Natural killer cell (primary cell): ENCODE measurements at regions not wholly inside any gene's neighbourhood (a gene's known extent, or its start where the extent isn't known, plus 50 kb on each side); places are given as distances from the start of the nearest gene placed in this dataset.

ENCODE experiments used
- ATAC-seq, 3 donors: fragments of 150-1000 bp in 2 of 3; fragments of 200-7000 bp in 1 of 3; cut with Tn5 transposase; 1 replicate in 1 of 3; 2 replicates in 2 of 3; pipeline ENCODE4 v1.10.0; 2021; ENCODE audit warnings: mild to moderate bottlenecking in 2 of 3, moderate library complexity in 2 of 3
- DNase-seq, 2 donors: peaks; one replicate each; pipeline versions ENCODE4 v3.0.0 to v3.0.0-alpha.2; 2013 to 2021; ENCODE audit warnings: mixed read lengths in 1 of 2
- H3K27ac ChIP-seq: one replicate; pipeline ENCODE4 v1.5.1; 2013; ENCODE audit warnings: mild to moderate bottlenecking, low read length
- H3K27me3 ChIP-seq: one replicate; pipeline ENCODE4 v1.6.1; 2013; ENCODE audit warnings: low read length; ENCODE audit not compliant: control insufficient read depth, insufficient read depth
- H3K36me3 ChIP-seq: one replicate; pipeline ENCODE4 v1.6.1; 2013; ENCODE audit warnings: low read length; ENCODE audit not compliant: control insufficient read depth, insufficient read depth
- H3K4me1 ChIP-seq: one replicate; pipeline ENCODE4 v1.6.1; 2013; ENCODE audit warnings: low read length; ENCODE audit not compliant: control insufficient read depth, insufficient read depth
- H3K4me3 ChIP-seq: one replicate; pipeline ENCODE4 v1.5.1; 2013; ENCODE audit warnings: low read length
- H3K9me3 ChIP-seq: one replicate; pipeline ENCODE4 v1.6.1; 2013; ENCODE audit warnings: low read length; ENCODE audit not compliant: control insufficient read depth, insufficient read depth
- H3K27ac Mint-ChIP-seq, 2 donors: one replicate each; pipeline ENCODE4 v1.8.0; 2022; ENCODE audit warnings: mild to moderate bottlenecking in 2 of 2, mixed read lengths in 2 of 2, moderate library complexity in 1 of 2
- H3K27me3 Mint-ChIP-seq, 2 donors: one replicate each; pipeline ENCODE4 v1.8.0; 2022; ENCODE audit warnings: low read depth in 2 of 2, mixed read lengths in 2 of 2
- H3K36me3 Mint-ChIP-seq: one replicate; pipeline ENCODE4 v1.8.0; 2022; ENCODE audit warnings: mixed read lengths
- H3K4me1 Mint-ChIP-seq, 2 donors: one replicate each; pipeline ENCODE4 v1.8.0; 2022; ENCODE audit warnings: mixed read lengths in 2 of 2
- H3K4me3 Mint-ChIP-seq: one replicate; pipeline ENCODE4 v1.8.0; 2022; ENCODE audit warnings: mild to moderate bottlenecking, moderate library complexity, mixed read lengths
- H3K9me3 Mint-ChIP-seq, 2 donors: one replicate each; pipeline ENCODE4 v1.8.0; 2022; ENCODE audit warnings: mixed read lengths in 2 of 2
- CTCF ChIP-seq: fragments of 200-600 bp; IDR thresholded peaks from one replicate; pipeline ENCODE4 v1.8.0; 2022; ENCODE audit warnings: antibody characterized with exemption
- WGBS: methylation state at CpG from one replicate; pipeline ENCODE4 v1.1.7; 2013; ENCODE audit warnings: missing lambda C conversion rate; ENCODE audit not compliant: insufficient coverage; 5-methylcytosine and 5-hydroxymethylcytosine counted together
- intact Hi-C: fragments of 100-400 bp; cut with micrococcal nuclease; formaldehyde crosslinking; loops from one replicate; pipeline ENCODE4 v1.14.2; 2022

GRCh38 chr1:80066060-80066459 is 1059.5 kb upstream of the ADGRL4 start:
- Mint-ChIP-seq H3K27ac (no peak overlapping the region), H3K9me3 (peaks cover 17 to 24% of the 10 kb centered on the region in 2 donors), H3K36me3 (no peaks in the 10 kb centered on the region), H3K4me3 (no peak overlapping the region), H3K27me3 (no peaks in the 10 kb centered on the region), H3K4me1 (no peaks in the 10 kb centered on the region)
- WGBS = 75% methylated on average over 2 of the region's 2 CpGs
- H3K9me3 ChIP-seq = no peaks in the 10 kb centered on the region
- DNase-seq (no peak), ATAC-seq (no peak)
- no peak overlapping the region for H3K4me3 ChIP-seq
- TF ChIP-seq CTCF = no peak
- intact Hi-C loops = no loop called here
- H3K36me3 ChIP-seq = no peaks in the 10 kb centered on the region
- no peaks in the 10 kb centered on the region for H3K27me3 ChIP-seq
- no peak overlapping the region for H3K27ac ChIP-seq
- H3K4me1 ChIP-seq = no peaks in the 10 kb centered on the region

GRCh38 chr1:80064524-80064923 is 1058.0 kb upstream of the ADGRL4 start:
- no peaks in the 10 kb centered on the region for H3K36me3 ChIP-seq
- no peak for ATAC-seq
- peaks cover 4% of the 10 kb centered on the region for H3K9me3 ChIP-seq
- Mint-ChIP-seq H3K36me3 (no peaks in the 10 kb centered on the region), H3K4me3 (no peak overlapping the region), H3K4me1 (no peaks in the 10 kb centered on the region), H3K27ac (no peak overlapping the region), H3K9me3 (peaks cover 21 to 24% of the 10 kb centered on the region in 2 donors), H3K27me3 (no peaks in the 10 kb centered on the region)
- TF ChIP-seq CTCF = no peak
- no peaks in the 10 kb centered on the region for H3K27me3 ChIP-seq
- intact Hi-C loops = no loop called here
- H3K4me1 ChIP-seq = no peaks in the 10 kb centered on the region
- H3K4me3 ChIP-seq = no peak overlapping the region
- DNase-seq = no peak
- 75% methylated on average over 1 of the region's 2 CpGs for WGBS
- H3K27ac ChIP-seq = no peak overlapping the region

GRCh38 chr1:80059940-80060339 is 1053.4 kb upstream of the ADGRL4 start:
- no peak for TF ChIP-seq CTCF
- H3K36me3 ChIP-seq = no peaks in the 10 kb centered on the region
- Mint-ChIP-seq H3K36me3 (no peaks in the 10 kb centered on the region), H3K4me3 (no peak overlapping the region), H3K9me3 (peaks cover 10 to 16% of the 10 kb centered on the region in 2 donors), H3K27ac (no peak overlapping the region), H3K4me1 (no peaks in the 10 kb centered on the region), H3K27me3 (no peaks in the 10 kb centered on the region)
- DNase-seq (no peak), ATAC-seq (no peak)
- H3K27me3 ChIP-seq = no peaks in the 10 kb centered on the region
- no peak overlapping the region for H3K27ac ChIP-seq
- WGBS = 89% methylated on average over 4 of the region's 4 CpGs
- intact Hi-C loops = no loop called here
- H3K4me1 ChIP-seq = no peaks in the 10 kb centered on the region
- peaks cover 4% of the 10 kb centered on the region for H3K9me3 ChIP-seq
- H3K4me3 ChIP-seq = no peak overlapping the region

GRCh38 chr1:80056179-80056578 is 1049.6 kb upstream of the ADGRL4 start:
- DNase-seq (no peak), ATAC-seq (no peak)
- H3K36me3 ChIP-seq = no peaks in the 10 kb centered on the region
- Mint-ChIP-seq H3K9me3 (peaks cover 6 to 13% of the 10 kb centered on the region in 2 donors), H3K27me3 (no peaks in the 10 kb centered on the region), H3K27ac (no peak overlapping the region), H3K36me3 (no peaks in the 10 kb centered on the region), H3K4me3 (no peak overlapping the region), H3K4me1 (no peaks in the 10 kb centered on the region)
- H3K27ac ChIP-seq = no peak overlapping the region
- TF ChIP-seq CTCF = no peak
- H3K4me3 ChIP-seq = no peak overlapping the region
- H3K4me1 ChIP-seq = no peaks in the 10 kb centered on the region
- H3K27me3 ChIP-seq = no peaks in the 10 kb centered on the region
- intact Hi-C loops = no loop called here
- H3K9me3 ChIP-seq = peaks cover 29% of the 10 kb centered on the region
